Bronchial epithelial cell (primary cell): ENCODE measurements at regions not wholly inside any gene's neighbourhood (a gene's known extent, or its start where the extent isn't known, plus 50 kb on each side); places are given as distances from the start of the nearest gene placed in this dataset.

ENCODE experiments used
- DNase-seq: peaks from one replicate; pipeline ENCODE4 v3.0.0-alpha.2; 2010; ENCODE audit warnings: low read depth
- FAIRE-seq: peaks from 2 replicates; lab custom pipeline; 2011; peaks lifted over from hg19 to GRCh38; lab: Jason Lieb, UNC
- H3K27me3 ChIP-seq: 2 replicates; pipeline ENCODE4 v1.5.1; 2011; ENCODE audit warnings: low read length; ENCODE audit not compliant: control insufficient read depth, insufficient read depth
- H3K36me3 ChIP-seq: 2 replicates; pipeline ENCODE4 v1.5.1; 2011; ENCODE audit warnings: low read length; ENCODE audit not compliant: control insufficient read depth, insufficient read depth
- H3K4me3 ChIP-seq: 2 replicates; pipeline ENCODE4 v1.5.1; 2011; ENCODE audit warnings: mild to moderate bottlenecking, low read depth, low read length, control low read depth
- TF ChIP-seq, protein P1 (sequence below): IDR thresholded peaks from 2 replicates; pipeline ENCODE4 v1.5.1; 2011; ENCODE audit warnings: mild to moderate bottlenecking, moderate library complexity, low read length, control low read depth, inconsistent platforms; ENCODE audit not compliant: insufficient read depth, severe bottlenecking

DNA sequence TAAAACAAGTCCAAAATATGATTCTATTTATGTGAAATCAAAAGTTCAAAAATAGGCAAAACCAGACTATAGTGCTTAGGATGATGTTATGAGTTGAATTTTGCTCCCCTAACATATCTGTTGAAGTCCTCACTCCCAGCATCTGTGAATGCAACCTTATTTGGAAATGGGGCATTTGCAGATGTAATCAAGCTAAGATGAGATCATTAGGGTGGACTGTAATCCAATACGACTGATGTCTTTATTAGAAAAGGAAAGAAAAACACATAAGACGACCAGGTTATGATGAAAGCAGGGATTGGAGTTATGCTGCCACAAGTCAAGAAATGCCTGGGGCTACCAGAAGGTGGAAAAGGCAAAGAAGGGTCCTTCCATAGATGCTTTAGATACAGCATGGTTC, 110.5 kb upstream of the CCDC39 start:
- TF ChIP-seq, protein P1, sequence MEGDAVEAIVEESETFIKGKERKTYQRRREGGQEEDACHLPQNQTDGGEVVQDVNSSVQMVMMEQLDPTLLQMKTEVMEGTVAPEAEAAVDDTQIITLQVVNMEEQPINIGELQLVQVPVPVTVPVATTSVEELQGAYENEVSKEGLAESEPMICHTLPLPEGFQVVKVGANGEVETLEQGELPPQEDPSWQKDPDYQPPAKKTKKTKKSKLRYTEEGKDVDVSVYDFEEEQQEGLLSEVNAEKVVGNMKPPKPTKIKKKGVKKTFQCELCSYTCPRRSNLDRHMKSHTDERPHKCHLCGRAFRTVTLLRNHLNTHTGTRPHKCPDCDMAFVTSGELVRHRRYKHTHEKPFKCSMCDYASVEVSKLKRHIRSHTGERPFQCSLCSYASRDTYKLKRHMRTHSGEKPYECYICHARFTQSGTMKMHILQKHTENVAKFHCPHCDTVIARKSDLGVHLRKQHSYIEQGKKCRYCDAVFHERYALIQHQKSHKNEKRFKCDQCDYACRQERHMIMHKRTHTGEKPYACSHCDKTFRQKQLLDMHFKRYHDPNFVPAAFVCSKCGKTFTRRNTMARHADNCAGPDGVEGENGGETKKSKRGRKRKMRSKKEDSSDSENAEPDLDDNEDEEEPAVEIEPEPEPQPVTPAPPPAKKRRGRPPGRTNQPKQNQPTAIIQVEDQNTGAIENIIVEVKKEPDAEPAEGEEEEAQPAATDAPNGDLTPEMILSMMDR, result no peak
- DNase-seq, result no peak
- Histone ChIP-seq H3K27me3 (no peaks in the 10 kb centered on the region), H3K36me3 (no peaks in the 10 kb centered on the region), H3K4me3 (no peak overlapping the region)
- FAIRE-seq, result no peak

DNA sequence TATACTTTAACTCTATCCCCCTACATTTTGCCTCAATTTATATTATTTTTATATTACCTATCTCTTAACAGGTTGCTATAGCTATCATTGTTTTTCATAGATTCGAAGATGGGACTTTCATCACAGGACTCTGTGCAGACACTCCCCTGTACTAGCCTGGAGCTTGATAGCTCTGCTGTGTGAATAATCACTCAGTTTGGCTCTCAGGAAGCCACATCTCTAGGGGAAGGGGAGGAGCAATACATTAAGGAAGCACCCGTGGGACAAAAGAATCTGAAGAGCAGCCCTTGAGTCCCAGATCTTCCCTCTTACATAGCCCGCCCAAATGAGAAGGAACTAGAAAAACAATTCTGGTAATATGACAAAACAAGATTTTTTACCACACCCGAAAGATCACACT, 114.3 kb upstream of the FXR1 start:
- DNase-seq (no peak), FAIRE-seq (no peak)
- Histone ChIP-seq H3K27me3 (no peaks in the 10 kb centered on the region), H3K4me3 (no peak overlapping the region), H3K36me3 (no peaks in the 10 kb centered on the region)
- TF ChIP-seq, protein P1, result no peak

DNA sequence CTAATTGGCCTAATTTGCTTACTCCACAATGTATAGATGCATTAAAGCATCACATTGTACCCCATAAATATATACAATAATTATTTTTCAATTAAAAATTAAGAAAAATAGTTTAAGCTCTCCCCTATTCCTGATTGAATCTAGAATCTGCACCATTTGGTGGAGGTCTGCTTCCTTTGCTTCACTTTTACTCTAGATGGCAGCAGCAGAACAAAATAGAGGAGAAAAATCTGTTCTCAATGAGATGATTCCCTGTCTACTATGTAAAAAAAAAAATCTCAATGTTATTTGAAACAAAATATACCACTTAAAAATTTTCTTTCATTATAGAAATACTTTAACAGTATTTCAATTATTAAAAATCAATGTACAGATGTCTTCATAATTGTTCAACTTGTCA, 109.6 kb upstream of the FXR1 start:
- no peaks in the 10 kb centered on the region for H3K36me3 ChIP-seq
- DNase-seq (peak; percentile 26), FAIRE-seq (no peak)
- no peaks in the 10 kb centered on the region for H3K27me3 ChIP-seq
- H3K4me3 ChIP-seq, result no peak overlapping the region
- TF ChIP-seq, protein P1, result peak; percentile 28

DNA sequence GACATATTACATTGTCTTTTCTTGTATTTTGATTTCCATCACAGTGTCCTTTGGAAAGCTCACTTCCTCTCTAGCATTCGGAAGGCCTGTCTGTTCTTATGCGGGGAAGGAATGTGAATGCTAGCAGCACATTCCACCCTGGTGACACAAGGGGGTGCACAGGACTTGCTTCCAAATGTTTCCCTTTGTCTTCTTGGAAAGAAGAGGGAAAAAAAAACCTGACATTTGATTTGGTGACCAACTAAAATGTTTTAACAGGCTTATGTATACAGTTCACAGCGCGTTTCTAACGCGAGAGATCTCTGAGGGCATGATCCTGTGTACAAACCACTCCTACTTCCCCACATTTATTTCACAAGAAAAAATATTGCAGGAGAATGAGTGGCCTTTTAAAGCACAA, 107.6 kb upstream of the FXR1 start:
- DNase-seq (peak; percentile 57), FAIRE-seq (no peak)
- no peak overlapping the region for H3K4me3 ChIP-seq
- TF ChIP-seq, protein P1, result peak; percentile 34
- H3K27me3 ChIP-seq, result no peaks in the 10 kb centered on the region
- H3K36me3 ChIP-seq, result no peaks in the 10 kb centered on the region

DNA sequence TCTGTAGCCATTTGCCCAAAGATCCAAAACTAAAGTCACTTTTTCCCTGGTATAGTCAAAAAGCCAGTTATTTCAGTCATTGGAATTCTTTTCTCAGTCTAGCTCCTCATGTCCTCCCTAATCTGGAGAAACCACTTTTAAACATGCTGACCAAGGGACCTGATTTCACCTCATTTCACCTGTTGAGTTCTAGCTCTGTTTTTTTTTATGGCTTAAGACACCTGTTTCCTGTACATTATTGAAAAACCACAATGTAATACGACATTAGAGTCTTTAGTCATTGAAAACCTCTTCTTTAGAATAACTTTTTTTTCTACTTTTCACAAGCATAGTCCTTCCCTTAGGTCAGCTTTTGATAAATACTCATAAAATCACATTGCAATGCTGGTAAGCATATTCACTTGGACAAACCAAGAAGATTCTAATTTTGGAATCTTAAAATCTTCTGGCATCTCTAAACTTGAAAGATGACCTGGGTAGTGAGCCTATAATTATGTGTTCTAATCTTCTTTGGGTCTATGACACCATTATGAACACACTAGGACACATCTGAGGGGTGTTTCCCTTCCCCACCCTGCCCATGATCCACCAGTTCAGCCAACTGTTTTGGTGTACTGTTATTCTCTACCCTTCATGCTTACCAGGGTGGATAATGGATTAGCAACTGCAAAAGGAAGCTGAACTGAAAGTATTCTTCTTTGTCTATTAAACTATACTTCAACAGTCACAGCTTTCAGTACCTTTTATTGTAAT, 103.5 kb upstream of the FXR1 start:
- Histone ChIP-seq H3K36me3 (no peaks in the 10 kb centered on the region), H3K27me3 (no peaks in the 10 kb centered on the region), H3K4me3 (no peak overlapping the region)
- no peak for DNase-seq
- FAIRE-seq, result no peak
- TF ChIP-seq, protein P1, result no peak

DNA sequence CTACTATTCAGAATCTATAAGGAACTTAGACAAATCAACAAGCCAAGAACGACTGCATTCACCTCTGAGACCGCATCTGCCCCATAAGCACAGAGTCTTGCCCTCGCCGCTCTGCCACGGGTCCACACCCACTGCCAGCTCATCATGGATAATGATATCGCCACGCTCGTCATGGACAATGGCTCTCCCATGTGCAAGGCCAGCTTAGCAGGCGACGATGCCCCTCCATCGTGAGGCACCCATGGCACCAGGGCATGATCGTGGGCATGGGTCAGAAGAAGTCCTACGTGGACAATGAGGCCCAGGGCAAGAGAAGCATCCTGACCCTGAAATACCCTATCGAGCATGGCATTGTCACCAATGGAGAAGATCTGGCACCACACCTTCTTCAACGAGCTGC, 92.1 kb upstream of the FXR1 start:
- FAIRE-seq, result no peak

More for the DNA sequence above, 92.1 kb upstream of the FXR1 start:
- Histone ChIP-seq H3K4me3 (no peak overlapping the region), H3K36me3 (no peaks in the 10 kb centered on the region), H3K27me3 (no peaks in the 10 kb centered on the region)
- TF ChIP-seq, protein P1, result no peak
- DNase-seq, result no peak
